ENCODE measurements at regions not wholly inside any gene's neighbourhood (a gene's known extent, or its start where the extent isn't known, plus 50 kb on each side); places are given as distances from the start of the nearest gene placed in this dataset.

DNA sequence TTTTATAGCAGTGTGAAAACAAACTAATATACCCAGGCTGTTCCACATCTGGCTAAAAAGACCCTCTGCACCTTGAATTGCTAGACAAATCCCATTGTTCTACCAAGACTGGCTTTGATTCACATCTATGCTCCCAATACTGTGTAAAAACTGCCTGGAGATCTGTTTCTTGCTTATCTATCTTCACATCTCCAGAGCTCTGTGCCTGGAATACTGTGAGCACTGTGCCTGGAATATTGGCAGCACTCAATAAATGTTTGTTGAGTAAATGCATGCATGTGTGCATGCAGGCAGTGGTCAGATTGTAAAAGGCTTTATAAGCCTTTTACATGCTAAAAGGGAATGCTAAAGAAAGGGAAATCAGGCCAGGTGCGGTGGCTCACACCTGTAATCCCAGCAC is 75.5 kb upstream of the APP start:
- TF ChIP-seq, protein P1, sequence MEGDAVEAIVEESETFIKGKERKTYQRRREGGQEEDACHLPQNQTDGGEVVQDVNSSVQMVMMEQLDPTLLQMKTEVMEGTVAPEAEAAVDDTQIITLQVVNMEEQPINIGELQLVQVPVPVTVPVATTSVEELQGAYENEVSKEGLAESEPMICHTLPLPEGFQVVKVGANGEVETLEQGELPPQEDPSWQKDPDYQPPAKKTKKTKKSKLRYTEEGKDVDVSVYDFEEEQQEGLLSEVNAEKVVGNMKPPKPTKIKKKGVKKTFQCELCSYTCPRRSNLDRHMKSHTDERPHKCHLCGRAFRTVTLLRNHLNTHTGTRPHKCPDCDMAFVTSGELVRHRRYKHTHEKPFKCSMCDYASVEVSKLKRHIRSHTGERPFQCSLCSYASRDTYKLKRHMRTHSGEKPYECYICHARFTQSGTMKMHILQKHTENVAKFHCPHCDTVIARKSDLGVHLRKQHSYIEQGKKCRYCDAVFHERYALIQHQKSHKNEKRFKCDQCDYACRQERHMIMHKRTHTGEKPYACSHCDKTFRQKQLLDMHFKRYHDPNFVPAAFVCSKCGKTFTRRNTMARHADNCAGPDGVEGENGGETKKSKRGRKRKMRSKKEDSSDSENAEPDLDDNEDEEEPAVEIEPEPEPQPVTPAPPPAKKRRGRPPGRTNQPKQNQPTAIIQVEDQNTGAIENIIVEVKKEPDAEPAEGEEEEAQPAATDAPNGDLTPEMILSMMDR (IDR thresholded peaks at IDR 0.05) = no peak
- no peak for TF ChIP-seq POLR2A (IDR thresholded peaks at IDR 0.05)
